ENCODE measurements at regions not wholly inside any gene's neighbourhood (a gene's known extent, or its start where the extent isn't known, plus 50 kb on each side); places are given as distances from the start of the nearest gene placed in this dataset.

DNA sequence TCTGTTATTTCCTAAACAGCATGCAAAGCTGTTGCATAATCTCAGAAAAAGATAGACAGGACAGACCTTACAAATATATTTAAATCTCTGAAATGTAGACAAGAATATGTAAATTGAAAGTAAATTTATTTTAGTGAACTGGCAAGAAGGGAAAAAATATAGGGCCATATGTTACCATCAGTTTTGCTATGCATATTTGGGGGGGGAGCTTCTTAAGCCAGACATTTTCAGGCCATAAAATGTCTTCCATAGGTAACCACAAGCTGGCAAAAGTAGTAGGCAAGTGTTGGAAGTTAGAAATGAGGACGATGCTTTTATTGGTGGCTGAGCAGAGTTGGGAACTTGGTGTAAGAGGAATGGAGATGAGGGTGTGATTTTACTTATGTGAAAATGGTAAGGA lies 272.0 kb upstream of the CXXC4 start:
- H3K9me3 ChIP-seq (replicated peaks; ENCODE audit: control insufficient read depth, insufficient read depth, low read length) = peaks cover 3% of the 10 kb centered on the region; the same call in 2 of the 3 replicates
- no peaks in the 10 kb centered on the region for H3K79me2 ChIP-seq (ENCODE audit: control insufficient read depth, insufficient read depth, low read length)
- POLR2A ChIA-PET = no interaction called here
- H3K4me3 ChIP-seq = no peak overlapping the region
- no peak overlapping the region; the same call in 1 of the 2 replicates for H2AFZ ChIP-seq (ENCODE audit: control insufficient read depth, low read depth, low read length)
- CTCF ChIA-PET = no interaction called here
- DNase-seq (ENCODE audit: low read depth, low spot score) (no peak), ATAC-seq (no peak), FAIRE-seq (no peak)
- RAD21 ChIA-PET (ENCODE audit: unreplicated experiment) = interaction anchor here (0.9 to 1.9 kb wide), 4 partner anchors 8 to 161 kb away, joined by 3 to 4 read pairs (median 3); no protein-coding TSS in a partner anchor
- no peaks in the 10 kb centered on the region for H4K20me1 ChIP-seq (ENCODE audit: control insufficient read depth, insufficient read depth)
- in situ Hi-C loops (cut with MboI) = no loop called here
- no peaks in the 10 kb centered on the region for H3K4me1 ChIP-seq (ENCODE audit: control insufficient read depth, insufficient read depth, low read length)
- no peak overlapping the region for H3K9ac ChIP-seq (ENCODE audit: control insufficient read depth, insufficient read depth, low read length)
- no TSS peak for BruUV-seq (replicated peaks)
- no peaks in the 10 kb centered on the region for H3K27me3 ChIP-seq (replicated peaks in 1 of 2; ENCODE audit: control insufficient read depth in 2 of 2, insufficient read depth in 2 of 2, low read length in 1 of 2)
- SMC1A ChIA-PET (ENCODE audit: uncharacterized antibody, unreplicated experiment) = interaction anchor here (0.8 to 3.6 kb wide), 7 partner anchors 8 to 206 kb away, joined by 3 to 18 read pairs (median 3); no protein-coding TSS in a partner anchor
- no peak overlapping the region for H3K4me2 ChIP-seq (ENCODE audit: control insufficient read depth, insufficient read depth)
- no peak for TF ChIP-seq TAF1 (IDR thresholded peaks at IDR 0.05; ENCODE audit: borderline replicate concordance, low read depth, low read length)
- TF ChIP-seq BCL11A (IDR thresholded peaks at IDR 0.05; ENCODE audit: low read depth, low read length) = no peak
- TF ChIP-seq EZH2 (IDR thresholded peaks at IDR 0.05; ENCODE audit: borderline replicate concordance, control insufficient read depth, low read depth, low read length) = no peak
- TF ChIP-seq MTA2 (IDR thresholded peaks at IDR 0.05; ENCODE audit: low read depth) = no peak
- no peak for TF ChIP-seq TCF3 (IDR thresholded peaks at IDR 0.05; ENCODE audit: borderline replicate concordance, insufficient read depth, low read depth, low read length)
- TF ChIP-seq, protein P1, sequence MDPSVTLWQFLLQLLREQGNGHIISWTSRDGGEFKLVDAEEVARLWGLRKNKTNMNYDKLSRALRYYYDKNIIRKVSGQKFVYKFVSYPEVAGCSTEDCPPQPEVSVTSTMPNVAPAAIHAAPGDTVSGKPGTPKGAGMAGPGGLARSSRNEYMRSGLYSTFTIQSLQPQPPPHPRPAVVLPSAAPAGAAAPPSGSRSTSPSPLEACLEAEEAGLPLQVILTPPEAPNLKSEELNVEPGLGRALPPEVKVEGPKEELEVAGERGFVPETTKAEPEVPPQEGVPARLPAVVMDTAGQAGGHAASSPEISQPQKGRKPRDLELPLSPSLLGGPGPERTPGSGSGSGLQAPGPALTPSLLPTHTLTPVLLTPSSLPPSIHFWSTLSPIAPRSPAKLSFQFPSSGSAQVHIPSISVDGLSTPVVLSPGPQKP (IDR thresholded peaks at IDR 0.05; ENCODE audit: low read depth, low read length) = no peak
- no peak for TF ChIP-seq ZNF622 (IDR thresholded peaks at IDR 0.05)
- no peak for TF ChIP-seq USF1 (IDR thresholded peaks at IDR 0.05; ENCODE audit: borderline replicate concordance, extremely low read length, insufficient read depth, low read depth, low read length)
- TF ChIP-seq MEF2A (IDR thresholded peaks at IDR 0.05; ENCODE audit: insufficient read depth, low read depth, low read length) = no peak
- no peak for TF ChIP-seq NR2C1 (IDR thresholded peaks at IDR 0.05)
- intact Hi-C loops (cut with micrococcal nuclease; ENCODE audit: unreplicated experiment) = no loop called here
- H3K36me3 ChIP-seq (ENCODE audit: control insufficient read depth in 2 of 2, insufficient read depth in 2 of 2, low read length in 1 of 2) = no peaks in the 10 kb centered on the region
- 100% methylated on average over 1 of the region's 1 CpG for WGBS (ENCODE audit: insufficient coverage, insufficient replicate concordance, low lambda C conversion rate, missing lambda C conversion rate)
- no peak overlapping the region for H3K27ac ChIP-seq (ENCODE audit: control insufficient read depth, insufficient read depth)

All from GM12878 (cell line).